Fibroblast of the aortic adventitia (primary cell): ENCODE measurements at regions not wholly inside any gene's neighbourhood (a gene's known extent, or its start where the extent isn't known, plus 50 kb on each side); places are given as distances from the start of the nearest gene placed in this dataset.

Experiments used
- DNase-seq: peaks from one replicate; pipeline ENCODE4 v3.0.0-alpha.2; 2010; ENCODE audit warnings: low read depth
- H3K4me3 ChIP-seq: 2 replicates; pipeline ENCODE4 v1.5.1; 2011; ENCODE audit warnings: low read depth, mild to moderate bottlenecking, control low read depth, low read length, moderate library complexity
- CTCF ChIP-seq: IDR thresholded peaks from 2 replicates; pipeline ENCODE4 v1.5.1; 2011; ENCODE audit warnings: mild to moderate bottlenecking, low read length, control low read depth, inconsistent platforms; ENCODE audit not compliant: insufficient read depth

- no peak for DNase-seq
- no peak for TF ChIP-seq CTCF
- H3K4me3 ChIP-seq, result no peak overlapping the region
Measured at GRCh38 chr7:25638590-25639244, 410.4 kb upstream of the NPVF start.

- no peak for TF ChIP-seq CTCF
- no peak for DNase-seq
- no peak overlapping the region for H3K4me3 ChIP-seq
Measured at GRCh38 chr7:25642849-25643248, 414.6 kb upstream of the NPVF start.

DNA sequence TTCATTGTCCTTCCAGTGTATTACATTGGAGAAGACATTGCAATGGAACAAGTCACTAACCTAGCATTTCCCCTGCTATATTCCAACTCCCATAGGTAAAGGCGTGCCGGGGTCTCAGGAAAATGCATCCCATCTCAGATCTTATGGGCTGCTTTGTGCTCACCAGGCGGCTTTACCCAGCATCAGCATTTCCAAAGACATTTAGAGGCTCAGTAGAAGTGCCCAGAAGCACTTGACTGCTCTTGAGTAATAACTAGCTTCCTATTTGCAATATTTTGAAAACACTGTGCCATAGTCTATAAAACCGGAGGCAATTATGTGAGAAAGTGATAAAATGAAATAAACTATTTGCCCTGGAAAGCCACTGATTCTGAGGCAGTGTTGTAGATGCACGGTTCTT is 415.0 kb upstream of the NPVF start:
- TF ChIP-seq CTCF, result no peak
- no peak for DNase-seq
- H3K4me3 ChIP-seq, result no peak overlapping the region

GRCh38 chr7:25643770-25644394 is 415.6 kb upstream of the NPVF start:
- TF ChIP-seq CTCF, result no peak

DNA sequence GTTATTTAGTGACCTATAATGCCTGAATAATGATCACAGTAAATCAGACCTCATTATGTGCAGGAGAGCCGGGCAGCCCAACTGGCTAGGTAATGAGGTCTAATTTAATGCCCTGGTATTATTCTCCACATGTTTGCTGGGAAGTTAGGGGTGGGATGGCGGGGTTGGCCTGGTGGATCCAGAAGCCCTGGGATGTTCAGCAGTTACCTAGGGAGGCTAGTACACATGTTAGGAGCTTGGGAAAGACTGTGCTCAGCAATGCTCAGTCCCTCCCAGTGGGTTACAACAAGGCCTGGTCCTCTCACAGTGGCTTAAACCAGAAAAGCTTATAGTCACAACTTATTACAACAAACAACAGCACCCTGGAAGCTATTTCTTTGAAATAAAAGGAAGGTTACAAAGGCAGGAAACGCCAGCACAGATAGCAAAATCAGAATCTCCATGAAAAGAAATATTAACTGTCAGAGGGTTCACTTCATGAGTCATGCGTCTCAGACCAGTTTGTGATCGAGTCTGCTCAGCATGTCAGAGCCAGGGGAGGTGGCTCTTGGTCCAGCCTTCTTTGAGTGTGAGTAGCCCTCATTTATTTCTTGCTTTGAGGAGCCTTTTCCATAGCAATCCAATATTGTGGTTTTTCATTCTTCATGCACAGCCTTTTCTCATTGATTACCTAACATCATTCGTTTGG is 418.6 kb upstream of the NPVF start:
- TF ChIP-seq CTCF, result no peak
- no peak overlapping the region for H3K4me3 ChIP-seq
- DNase-seq, result no peak

More at GRCh38 chr7:25643770-25644394, 415.6 kb upstream of the NPVF start:
- H3K4me3 ChIP-seq, result no peak overlapping the region
- DNase-seq, result no peak

DNA sequence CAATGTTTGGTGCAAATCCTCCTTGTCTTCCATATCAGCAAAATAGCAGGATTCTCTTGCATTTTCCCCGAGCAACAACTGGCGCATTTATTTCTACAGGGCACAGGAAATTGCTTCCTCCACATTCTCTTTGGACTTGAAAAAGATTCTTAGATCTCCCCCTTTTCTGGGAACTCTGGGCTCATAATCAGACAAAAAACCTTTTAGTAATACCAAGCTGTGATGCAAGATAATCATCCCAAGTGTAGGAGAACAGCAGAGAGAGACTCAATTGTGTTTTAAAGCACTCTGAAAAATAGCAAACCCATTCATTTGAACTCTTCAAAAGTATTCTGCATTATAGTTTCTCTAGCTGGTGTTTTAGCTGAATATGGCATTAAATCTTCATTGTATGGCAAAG is 419.6 kb upstream of the NPVF start:
- no peak overlapping the region for H3K4me3 ChIP-seq
- no peak for TF ChIP-seq CTCF
- DNase-seq, result no peak
